A549 (cell line): ENCODE measurements at regions not wholly inside any gene's neighbourhood (a gene's known extent, or its start where the extent isn't known, plus 50 kb on each side); places are given as distances from the start of the nearest gene placed in this dataset.

Experiments used
- ATAC-seq, 2 experiments: fragments of 200-7000 bp in 1 of 2; fragments of >200 bp in 1 of 2; cut with Nextera tagmentation in 1 of 2; cut with Tn5 transposase in 1 of 2; 3 replicates each; pipeline versions ENCODE4 v1.8.0 to v1.9.1; 2018 to 2020; ENCODE audit warnings: mild to moderate bottlenecking in 1 of 2, moderate library complexity in 1 of 2
- CTCF ChIA-PET: fragments of 300-600 bp; sonication (Branson Sonifier 250); formaldehyde crosslinking; extraction: SDS; loops from one replicate; lab custom pipeline; 2021; ENCODE audit warnings: antibody characterized with exemption, inconsistent platforms; lab: Yijun Ruan, JAX
- POLR2A ChIA-PET: fragments of 350-600 bp; formaldehyde crosslinking; extraction: SDS; loops from one replicate; lab custom pipeline; 2021; ENCODE audit warnings: antibody characterized with exemption, inconsistent platforms; lab: Yijun Ruan, JAX
- DNase-seq, 2 experiments: peaks; one replicate each; pipeline versions ENCODE4 v3.0.0 to v3.0.0-alpha.2; 2011 to 2016; ENCODE audit warnings: low read depth in 1 of 2, low spot score in 1 of 2
- FAIRE-seq: peaks from 2 replicates; lab custom pipeline; 2011; peaks lifted over from hg19 to GRCh38; lab: Jason Lieb, UNC
- H3K27ac ChIP-seq, 2 experiments: fragments of >200 bp; sonication (Bioruptor Twin); formaldehyde crosslinking; 3 replicates each; pipeline ENCODE4 v1.5.1; 2016 to 2017
- H3K4me1 ChIP-seq: fragments of >200 bp; sonication (Bioruptor Twin); formaldehyde crosslinking; 3 replicates; pipeline ENCODE4 v1.6.1; 2016
- H3K4me2 ChIP-seq: fragments of >200 bp; sonication (Bioruptor Twin); formaldehyde crosslinking; 3 replicates; pipeline ENCODE4 v1.6.1; 2016
- H3K4me3 ChIP-seq: fragments of >200 bp; sonication (Bioruptor Twin); formaldehyde crosslinking; 3 replicates; pipeline ENCODE4 v1.5.1; 2016
- H3K9me3 ChIP-seq: fragments of >200 bp; sonication (Bioruptor Twin); formaldehyde crosslinking; 3 replicates; pipeline ENCODE4 v1.6.1; 2016
- BHLHE40 ChIP-seq: IDR thresholded peaks from 2 replicates; pipeline ENCODE4 v1.6.1; 2012; ENCODE audit warnings: low read depth, low read length, inconsistent platforms
- CBX8 ChIP-seq: fragments of 200-600 bp; sonication (generic); IDR thresholded peaks from 2 replicates; pipeline ENCODE4 v1.6.1; 2016
- CHD2 ChIP-seq: fragments of 150-350 bp; IDR thresholded peaks from 2 replicates; pipeline ENCODE4 v1.6.1; 2014; ENCODE audit warnings: low read length; ENCODE audit not compliant: partially characterized antibody
- CHD4 ChIP-seq: fragments of 200-600 bp; sonication (generic); IDR thresholded peaks from 2 replicates; pipeline ENCODE4 v1.6.1; 2016; ENCODE audit warnings: antibody characterized with exemption, mild to moderate bottlenecking, borderline replicate concordance
- EHF ChIP-seq: fragments of 250-450 bp; sonication (Bioruptor Pico); IDR thresholded peaks from 2 replicates; pipeline ENCODE4 v1.5.0; 2020; ENCODE audit warnings: mild to moderate bottlenecking
- EP300 ChIP-seq, 2 experiments: fragments of >200 bp; sonication (Bioruptor Twin); formaldehyde crosslinking; IDR thresholded peaks; 2 replicates in 1 of 2; 3 replicates in 1 of 2; pipeline ENCODE4 v1.6.1; 2016 to 2017
- ESRRA ChIP-seq: fragments of 150-350 bp; IDR thresholded peaks from 2 replicates; pipeline ENCODE4 v1.6.1; 2014; ENCODE audit warnings: mild to moderate bottlenecking, low read length, borderline replicate concordance
- HOXB5 ChIP-seq: fragments of 250-450 bp; sonication (Bioruptor Pico); IDR thresholded peaks from 2 replicates; pipeline ENCODE4 v1.5.0; 2020; ENCODE audit warnings: mild to moderate bottlenecking, moderate library complexity
- JUN ChIP-seq, 2 experiments: fragments of >200 bp; sonication (Bioruptor Twin); formaldehyde crosslinking; IDR thresholded peaks; 2 replicates in 1 of 2; 3 replicates in 1 of 2; pipeline ENCODE4 v1.6.1; 2016 to 2017
- NFE2L2 ChIP-seq: fragments of 150-350 bp; conservative IDR thresholded peaks from 2 replicates; pipeline ENCODE4 v1.6.1; 2014; ENCODE audit warnings: low read length
- POLR2AphosphoS2 ChIP-seq: conservative IDR thresholded peaks from 2 replicates; pipeline ENCODE4 v1.6.1; 2012; ENCODE audit warnings: low read length, improper control_type of control experiment, inconsistent platforms
- RAD21 ChIP-seq, 2 experiments: fragments of >200 bp in 1 of 2; sonication (Bioruptor Twin) in 1 of 2; formaldehyde crosslinking in 1 of 2; IDR thresholded peaks in 1 of 2; conservative IDR thresholded peaks in 1 of 2; 2 replicates in 1 of 2; 3 replicates in 1 of 2; pipeline ENCODE4 v1.6.1; 2012 to 2018; ENCODE audit warnings: inconsistent platforms in 1 of 2
- RFX5 ChIP-seq: fragments of 450-650 bp; IDR thresholded peaks from 2 replicates; pipeline ENCODE4 v1.7.1; 2014; ENCODE audit warnings: antibody characterized with exemption, mild to moderate bottlenecking, moderate library complexity
- SREBF2 ChIP-seq: fragments of 450-650 bp; IDR thresholded peaks from 2 replicates; pipeline ENCODE4 v1.6.1; 2014; ENCODE audit warnings: mild to moderate bottlenecking, moderate library complexity
- ZFP36 ChIP-seq: fragments of 450-650 bp; IDR thresholded peaks from 2 replicates; pipeline ENCODE4 v1.6.1; 2014; ENCODE audit warnings: borderline replicate concordance; ENCODE audit not compliant: partially characterized antibody
- ZNF302 ChIP-seq: fragments of 250-450 bp; sonication (Bioruptor Pico); IDR thresholded peaks from 2 replicates; pipeline ENCODE4 v1.9.0; 2021; ENCODE audit warnings: inconsistent platforms, mild to moderate bottlenecking, moderate library complexity
- WGBS: methylation state at CpG from one replicate; pipeline ENCODE4 v1.1.6; 2017; ENCODE audit errors: missing lambda C conversion rate; 5-methylcytosine and 5-hydroxymethylcytosine counted together
- TF ChIP-seq, protein P1 (sequence below): fragments of 200-600 bp; sonication (generic); IDR thresholded peaks from 2 replicates; pipeline ENCODE4 v1.6.1; 2016; ENCODE audit warnings: antibody characterized with exemption, mild to moderate bottlenecking, moderate library complexity
- TF ChIP-seq, protein P2 (sequence below): IDR thresholded peaks from 2 replicates; pipeline ENCODE4 v1.6.1; 2012
- TF ChIP-seq, protein P3 (sequence below): fragments of 250-450 bp; sonication (Bioruptor Pico); IDR thresholded peaks from 2 replicates; pipeline ENCODE4 v1.5.0; 2020; ENCODE audit warnings: low read depth, mild to moderate bottlenecking, moderate library complexity
- TF ChIP-seq, protein P4 (sequence below): fragments of 450-650 bp; IDR thresholded peaks from 2 replicates; pipeline ENCODE4 v1.6.1; 2014; ENCODE audit warnings: antibody characterized with exemption
- TF ChIP-seq, protein P5 (sequence below): IDR thresholded peaks from 2 replicates; pipeline ENCODE4 v1.6.1; 2012; ENCODE audit warnings: low read depth, borderline replicate concordance
- TF ChIP-seq, protein P6 (sequence below): fragments of >200 bp; sonication (Bioruptor Twin); formaldehyde crosslinking; IDR thresholded peaks from 2 replicates; pipeline ENCODE4 v1.6.1; 2016

DNA sequence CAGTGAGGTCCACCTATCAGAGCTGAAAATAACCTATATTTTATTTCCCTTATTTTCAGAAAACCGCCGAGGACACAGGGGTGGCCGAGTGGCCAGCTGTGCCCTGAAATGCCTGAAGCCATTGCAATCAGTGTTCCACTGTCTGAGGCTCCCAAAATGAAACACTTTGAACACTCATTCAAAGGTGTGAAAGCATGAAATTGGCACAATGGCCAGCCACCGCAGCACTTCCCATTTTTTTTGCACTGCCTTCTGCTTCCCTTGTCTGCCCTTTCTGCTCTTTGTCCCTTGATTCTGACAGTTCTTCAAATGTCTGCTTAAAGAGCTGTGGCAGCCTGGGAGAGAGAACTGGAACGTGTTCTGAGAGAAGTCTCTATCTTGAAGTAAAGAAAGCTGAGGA, 1127.5 kb upstream of the CELF4 start:
- Histone ChIP-seq H3K4me3 (no peak overlapping the region), H3K4me2 (no peak overlapping the region), H3K27ac (no peak overlapping the region), H3K4me1 (no peaks in the 10 kb centered on the region), H3K9me3 (no peaks in the 10 kb centered on the region)
- ChIA-PET CTCF (no interaction called here), POLR2A (no interaction called here)
- WGBS, result 2% methylated on average over 5 of the region's 5 CpGs
- TF ChIP-seq RFX5, result no peak
- no peak for TF ChIP-seq CHD4
- no peak for TF ChIP-seq ZNF302 (CRISPR knock-in tag)
- TF ChIP-seq CHD2, result no peak
- no peak for TF ChIP-seq JUN (IDR thresholded peaks at IDR 0.05)
- TF ChIP-seq, protein P1, sequence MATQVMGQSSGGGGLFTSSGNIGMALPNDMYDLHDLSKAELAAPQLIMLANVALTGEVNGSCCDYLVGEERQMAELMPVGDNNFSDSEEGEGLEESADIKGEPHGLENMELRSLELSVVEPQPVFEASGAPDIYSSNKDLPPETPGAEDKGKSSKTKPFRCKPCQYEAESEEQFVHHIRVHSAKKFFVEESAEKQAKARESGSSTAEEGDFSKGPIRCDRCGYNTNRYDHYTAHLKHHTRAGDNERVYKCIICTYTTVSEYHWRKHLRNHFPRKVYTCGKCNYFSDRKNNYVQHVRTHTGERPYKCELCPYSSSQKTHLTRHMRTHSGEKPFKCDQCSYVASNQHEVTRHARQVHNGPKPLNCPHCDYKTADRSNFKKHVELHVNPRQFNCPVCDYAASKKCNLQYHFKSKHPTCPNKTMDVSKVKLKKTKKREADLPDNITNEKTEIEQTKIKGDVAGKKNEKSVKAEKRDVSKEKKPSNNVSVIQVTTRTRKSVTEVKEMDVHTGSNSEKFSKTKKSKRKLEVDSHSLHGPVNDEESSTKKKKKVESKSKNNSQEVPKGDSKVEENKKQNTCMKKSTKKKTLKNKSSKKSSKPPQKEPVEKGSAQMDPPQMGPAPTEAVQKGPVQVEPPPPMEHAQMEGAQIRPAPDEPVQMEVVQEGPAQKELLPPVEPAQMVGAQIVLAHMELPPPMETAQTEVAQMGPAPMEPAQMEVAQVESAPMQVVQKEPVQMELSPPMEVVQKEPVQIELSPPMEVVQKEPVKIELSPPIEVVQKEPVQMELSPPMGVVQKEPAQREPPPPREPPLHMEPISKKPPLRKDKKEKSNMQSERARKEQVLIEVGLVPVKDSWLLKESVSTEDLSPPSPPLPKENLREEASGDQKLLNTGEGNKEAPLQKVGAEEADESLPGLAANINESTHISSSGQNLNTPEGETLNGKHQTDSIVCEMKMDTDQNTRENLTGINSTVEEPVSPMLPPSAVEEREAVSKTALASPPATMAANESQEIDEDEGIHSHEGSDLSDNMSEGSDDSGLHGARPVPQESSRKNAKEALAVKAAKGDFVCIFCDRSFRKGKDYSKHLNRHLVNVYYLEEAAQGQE, result no peak
- TF ChIP-seq, protein P2, sequence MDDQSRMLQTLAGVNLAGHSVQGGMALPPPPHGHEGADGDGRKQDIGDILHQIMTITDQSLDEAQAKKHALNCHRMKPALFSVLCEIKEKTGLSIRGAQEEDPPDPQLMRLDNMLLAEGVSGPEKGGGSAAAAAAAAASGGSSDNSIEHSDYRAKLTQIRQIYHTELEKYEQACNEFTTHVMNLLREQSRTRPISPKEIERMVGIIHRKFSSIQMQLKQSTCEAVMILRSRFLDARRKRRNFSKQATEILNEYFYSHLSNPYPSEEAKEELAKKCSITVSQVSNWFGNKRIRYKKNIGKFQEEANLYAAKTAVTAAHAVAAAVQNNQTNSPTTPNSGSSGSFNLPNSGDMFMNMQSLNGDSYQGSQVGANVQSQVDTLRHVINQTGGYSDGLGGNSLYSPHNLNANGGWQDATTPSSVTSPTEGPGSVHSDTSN, result no peak
- no peak for TF ChIP-seq ZFP36
- no peak for TF ChIP-seq EP300 (IDR thresholded peaks at IDR 0.05)
- TF ChIP-seq ESRRA, result no peak
- TF ChIP-seq, protein P3, sequence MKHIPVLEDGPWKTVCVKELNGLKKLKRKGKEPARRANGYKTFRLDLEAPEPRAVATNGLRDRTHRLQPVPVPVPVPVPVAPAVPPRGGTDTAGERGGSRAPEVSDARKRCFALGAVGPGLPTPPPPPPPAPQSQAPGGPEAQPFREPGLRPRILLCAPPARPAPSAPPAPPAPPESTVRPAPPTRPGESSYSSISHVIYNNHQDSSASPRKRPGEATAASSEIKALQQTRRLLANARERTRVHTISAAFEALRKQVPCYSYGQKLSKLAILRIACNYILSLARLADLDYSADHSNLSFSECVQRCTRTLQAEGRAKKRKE, result no peak
- TF ChIP-seq CBX8, result no peak
- TF ChIP-seq, protein P4, sequence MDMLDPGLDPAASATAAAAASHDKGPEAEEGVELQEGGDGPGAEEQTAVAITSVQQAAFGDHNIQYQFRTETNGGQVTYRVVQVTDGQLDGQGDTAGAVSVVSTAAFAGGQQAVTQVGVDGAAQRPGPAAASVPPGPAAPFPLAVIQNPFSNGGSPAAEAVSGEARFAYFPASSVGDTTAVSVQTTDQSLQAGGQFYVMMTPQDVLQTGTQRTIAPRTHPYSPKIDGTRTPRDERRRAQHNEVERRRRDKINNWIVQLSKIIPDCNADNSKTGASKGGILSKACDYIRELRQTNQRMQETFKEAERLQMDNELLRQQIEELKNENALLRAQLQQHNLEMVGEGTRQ, result no peak
- TF ChIP-seq SREBF2, result no peak
- DNase-seq (no peak), FAIRE-seq (no peak), ATAC-seq (no peak)

DNA sequence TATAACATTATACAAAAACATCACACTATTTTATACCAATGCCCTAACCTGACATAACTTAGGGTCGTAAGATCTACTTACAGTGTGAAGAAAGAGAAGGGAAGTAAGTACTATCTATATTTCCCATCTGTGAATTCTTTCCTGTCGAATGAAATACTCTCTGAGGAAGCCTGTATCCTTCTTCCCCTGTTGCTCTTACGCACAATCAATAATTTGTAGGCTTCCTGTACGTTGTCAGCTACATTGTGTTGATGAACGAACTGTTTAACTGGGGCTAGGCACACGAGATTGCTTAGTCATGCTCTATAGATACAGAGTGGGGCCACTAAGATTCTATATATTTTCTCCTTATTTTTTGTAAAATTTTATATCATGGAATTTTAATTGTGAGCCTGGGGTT, 1125.0 kb upstream of the CELF4 start:
- POLR2A ChIA-PET, result no interaction called here
- H3K4me2 ChIP-seq, result no peak overlapping the region
- TF ChIP-seq EP300 (IDR thresholded peaks at IDR 0.05), result no peak
- no peak for TF ChIP-seq POLR2AphosphoS2
- TF ChIP-seq, protein P3, result no peak
- no peak for TF ChIP-seq HOXB5 (CRISPR knock-in tag)
- TF ChIP-seq, protein P5, sequence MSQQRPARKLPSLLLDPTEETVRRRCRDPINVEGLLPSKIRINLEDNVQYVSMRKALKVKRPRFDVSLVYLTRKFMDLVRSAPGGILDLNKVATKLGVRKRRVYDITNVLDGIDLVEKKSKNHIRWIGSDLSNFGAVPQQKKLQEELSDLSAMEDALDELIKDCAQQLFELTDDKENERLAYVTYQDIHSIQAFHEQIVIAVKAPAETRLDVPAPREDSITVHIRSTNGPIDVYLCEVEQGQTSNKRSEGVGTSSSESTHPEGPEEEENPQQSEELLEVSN, result no peak
- no peak for TF ChIP-seq BHLHE40
- TF ChIP-seq ZNF302 (CRISPR knock-in tag), result no peak
- TF ChIP-seq EHF (CRISPR knock-in tag), result no peak
- no peak for TF ChIP-seq RAD21 (conservative IDR thresholded peaks at IDR 0.05 in 1 of 2, IDR thresholded peaks at IDR 0.05 in 1 of 2)
- TF ChIP-seq NFE2L2, result no peak
- TF ChIP-seq, protein P6, sequence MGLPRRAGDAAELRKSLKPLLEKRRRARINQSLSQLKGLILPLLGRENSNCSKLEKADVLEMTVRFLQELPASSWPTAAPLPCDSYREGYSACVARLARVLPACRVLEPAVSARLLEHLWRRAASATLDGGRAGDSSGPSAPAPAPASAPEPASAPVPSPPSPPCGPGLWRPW, result no peak
- no peak for TF ChIP-seq RFX5
- TF ChIP-seq, all 56 proteins: peak for 0
- no peak overlapping the region for H3K27ac ChIP-seq
- no peak for FAIRE-seq
- DNase-seq, result no peak
- 4% methylated on average over 6 of the region's 6 CpGs for WGBS
- no peak for ATAC-seq
- no peak overlapping the region for H3K4me3 ChIP-seq
- H3K9me3 ChIP-seq, result no peaks in the 10 kb centered on the region
- CTCF ChIA-PET, result no interaction called here
- H3K4me1 ChIP-seq, result no peaks in the 10 kb centered on the region
